Kidney glomerular epithelial cell (primary cell): ENCODE measurements at regions not wholly inside any gene's neighbourhood (a gene's known extent, or its start where the extent isn't known, plus 50 kb on each side); places are given as distances from the start of the nearest gene placed in this dataset.
"Not testable (repeated sequence)": the region's sequence is repeated elsewhere in the genome, so short reads cannot be mapped to it uniquely, and the experiment has no call there.

Experiments
- DNase-seq: peaks from one replicate; lab custom pipeline; 2025; lab: John Stamatoyannopoulos, UW

DNA sequence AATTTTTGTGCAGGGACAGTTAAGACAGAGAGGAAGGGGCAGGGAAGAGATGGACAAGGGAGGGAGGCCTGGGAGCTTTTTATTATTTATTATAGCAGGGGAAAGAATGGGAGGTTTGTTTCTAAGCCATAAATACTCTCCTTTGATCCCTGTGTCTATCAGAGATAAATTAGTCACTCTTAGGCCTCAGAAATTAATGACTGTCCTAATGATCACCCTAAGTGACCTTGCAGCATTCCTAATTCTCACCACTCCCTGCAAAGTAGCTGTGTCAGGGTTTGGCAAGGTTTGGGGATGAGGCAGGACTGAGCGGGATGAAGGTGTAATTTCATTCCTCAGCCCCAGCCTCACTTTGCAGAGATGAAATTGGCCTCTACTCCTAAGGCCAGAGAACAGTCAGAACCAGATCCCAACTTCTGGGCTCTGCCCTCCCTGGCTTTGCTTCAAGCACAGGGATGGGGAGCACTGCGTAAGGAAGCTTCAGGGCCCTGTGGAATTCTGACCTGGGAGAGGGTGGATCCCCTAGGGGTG lies 95.0 kb downstream of the TMEM17 start:
- DNase-seq = no peak

- DNase-seq = no peak
Observed at GRCh38 chr2:62410015-62410453, 96.0 kb downstream of the TMEM17 start.

DNA sequence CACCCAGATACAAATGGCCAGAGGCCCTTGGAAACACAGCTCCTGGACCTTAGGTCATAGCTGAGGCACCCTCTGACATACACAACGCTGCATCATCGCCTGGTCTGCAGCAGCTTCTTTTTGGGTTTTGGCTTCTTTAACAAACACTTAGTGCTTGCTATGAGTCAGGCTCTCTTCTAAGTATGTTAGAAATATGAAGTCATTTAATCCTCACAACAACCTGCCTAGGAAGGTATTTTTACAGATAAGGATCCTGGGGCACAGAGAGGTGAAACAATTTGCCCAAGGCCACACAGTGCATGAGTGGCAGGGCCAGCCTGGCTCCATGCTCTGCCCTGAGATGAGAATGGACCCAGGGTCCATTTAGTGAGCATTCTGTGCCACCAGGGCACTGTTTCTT lies 96.6 kb downstream of the TMEM17 start:
- DNase-seq = no peak

- no peak for DNase-seq
Observed at GRCh38 chr2:62408241-62408677, 97.7 kb downstream of the TMEM17 start.

DNA sequence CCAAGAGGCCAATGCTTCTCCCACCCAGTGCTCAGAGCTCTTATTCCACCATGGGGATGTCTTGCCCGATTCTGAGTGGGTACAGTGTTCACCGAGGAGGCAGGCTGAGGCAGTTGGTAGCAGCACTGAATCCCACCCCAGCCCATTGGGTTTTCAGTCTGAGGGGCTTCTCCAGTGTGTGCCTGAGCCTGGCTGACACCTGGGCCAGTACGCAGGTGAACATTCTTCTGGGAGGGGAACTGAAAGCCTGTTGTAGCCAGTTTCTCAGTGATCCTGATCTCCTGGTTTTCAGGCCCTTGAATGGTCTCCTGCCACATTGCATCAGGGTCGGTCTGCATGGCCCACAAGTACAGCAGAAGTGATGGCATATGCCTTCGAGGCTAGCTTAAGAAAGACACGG lies 98.2 kb downstream of the TMEM17 start:
- no peak for DNase-seq

DNA sequence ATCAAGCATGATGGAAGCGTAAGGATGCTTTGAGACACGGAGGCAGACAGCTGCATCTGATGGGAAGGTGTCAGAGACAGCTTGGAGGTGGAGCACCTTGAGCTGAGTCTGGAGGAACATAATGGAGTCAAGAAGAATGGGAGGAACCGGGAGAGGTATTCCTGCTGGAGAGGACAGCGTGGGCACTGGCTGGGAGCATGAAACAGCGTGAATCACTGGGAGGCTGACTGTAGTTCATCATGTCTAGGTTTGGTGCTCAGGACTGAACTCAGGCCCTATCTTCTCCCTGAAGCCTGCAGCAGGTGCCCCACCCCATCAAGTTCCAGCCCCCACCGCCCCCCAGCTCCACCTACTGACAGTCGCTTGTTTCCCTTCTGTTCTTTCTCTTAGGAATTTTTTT lies 98.6 kb downstream of the TMEM17 start:
- DNase-seq = no peak

GRCh38 chr2:62406573-62407043 lies 99.4 kb downstream of the TMEM17 start:
- peak; percentile 85 for DNase-seq

GRCh38 chr2:62404913-62405312 lies 101.1 kb downstream of the TMEM17 start:
- DNase-seq = no peak

GRCh38 chr2:62402156-62402555 lies 103.8 kb downstream of the TMEM17 start:
- DNase-seq = no peak

DNA sequence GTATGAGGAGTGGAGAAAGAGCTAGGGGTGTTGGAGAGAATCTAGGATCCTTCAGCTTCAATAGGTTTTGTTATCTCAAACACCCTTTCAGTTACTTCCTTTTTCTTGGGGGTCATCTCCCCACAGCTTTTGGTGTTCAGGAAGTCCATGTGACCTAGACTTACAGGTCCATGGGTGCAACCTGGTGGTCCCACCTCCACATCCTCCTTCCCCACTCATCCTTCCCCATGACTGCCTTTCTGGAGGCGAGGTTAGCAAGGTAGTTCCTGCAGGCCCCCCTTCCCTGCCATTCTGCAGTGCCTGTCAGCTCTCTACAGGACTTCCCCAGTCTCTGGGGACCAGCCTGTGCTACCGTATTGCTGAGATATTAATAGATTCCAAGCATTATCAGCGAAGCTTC lies 107.6 kb downstream of the TMEM17 start:
- DNase-seq = no peak

DNA sequence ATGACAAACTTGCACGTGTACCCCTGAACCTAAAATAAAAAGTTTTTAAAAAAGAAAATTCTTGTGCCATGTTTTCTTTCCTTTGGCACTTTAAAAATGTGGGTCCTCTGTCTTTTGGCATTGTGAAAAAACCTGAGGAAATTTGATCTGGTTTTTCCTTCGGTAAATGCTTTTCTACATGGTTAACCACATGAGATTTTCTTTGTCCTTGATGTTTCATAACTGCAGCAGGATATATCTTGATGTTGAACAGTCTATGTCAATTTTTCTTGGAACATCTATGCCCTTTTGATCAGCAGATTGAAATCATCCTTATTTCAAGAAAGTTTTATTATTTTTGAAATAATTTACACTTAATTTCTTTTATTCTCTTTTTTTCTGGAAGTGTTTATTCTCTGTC lies 109.1 kb downstream of the TMEM17 start:
- no peak for DNase-seq

GRCh38 chr2:62393293-62393692 lies 112.7 kb downstream of the TMEM17 start:
- DNase-seq = no peak

DNA sequence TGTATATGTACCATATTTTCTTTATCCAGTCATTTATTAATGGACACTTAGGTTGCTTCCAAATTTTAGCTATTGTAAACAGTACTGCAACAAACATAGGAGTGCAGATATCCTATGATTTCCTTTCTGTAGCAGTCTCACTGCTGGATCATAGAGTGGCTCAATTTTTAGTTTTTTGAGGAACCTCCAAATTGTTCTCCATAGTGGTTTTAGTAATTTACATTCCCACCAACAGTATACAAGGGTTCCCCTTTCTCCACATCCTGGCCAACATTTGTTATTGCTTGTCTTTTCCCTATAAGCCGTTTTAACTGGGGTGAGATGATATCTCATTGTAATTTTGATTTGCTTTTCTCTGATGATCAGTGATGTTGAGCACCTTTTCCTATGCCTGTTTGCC lies 114.3 kb downstream of the TMEM17 start:
- no peak for DNase-seq

DNA sequence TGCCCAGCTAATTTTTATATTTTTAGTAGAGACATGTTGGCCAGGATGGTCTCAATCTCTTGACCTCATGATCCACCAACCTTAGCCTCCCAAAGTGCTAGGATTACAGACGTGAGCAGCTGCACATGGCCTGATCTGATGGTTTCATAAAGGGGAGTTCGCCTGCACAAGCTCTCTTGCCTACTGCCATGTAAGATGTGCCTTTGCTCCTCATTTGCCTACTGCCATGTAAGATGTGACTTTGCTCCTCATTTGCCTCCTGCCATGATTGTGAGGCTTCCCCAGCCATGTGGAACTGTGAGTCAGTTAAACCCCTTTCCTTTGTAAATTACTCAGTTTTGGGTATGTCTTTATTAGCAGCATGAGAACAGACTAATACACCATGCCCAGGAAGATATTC lies 119.6 kb downstream of the TMEM17 start:
- DNase-seq = not testable (repeated sequence)

GRCh38 chr2:62383846-62384245 lies 122.1 kb downstream of the TMEM17 start:
- no peak for DNase-seq

- DNase-seq = peak; percentile 82
Observed at GRCh38 chr2:62382757-62383156, 123.2 kb downstream of the TMEM17 start.

- DNase-seq = no peak
Observed at GRCh38 chr2:62382122-62382521, 123.9 kb downstream of the TMEM17 start.

GRCh38 chr2:62381656-62382055 lies 124.3 kb downstream of the TMEM17 start:
- DNase-seq = no peak

DNA sequence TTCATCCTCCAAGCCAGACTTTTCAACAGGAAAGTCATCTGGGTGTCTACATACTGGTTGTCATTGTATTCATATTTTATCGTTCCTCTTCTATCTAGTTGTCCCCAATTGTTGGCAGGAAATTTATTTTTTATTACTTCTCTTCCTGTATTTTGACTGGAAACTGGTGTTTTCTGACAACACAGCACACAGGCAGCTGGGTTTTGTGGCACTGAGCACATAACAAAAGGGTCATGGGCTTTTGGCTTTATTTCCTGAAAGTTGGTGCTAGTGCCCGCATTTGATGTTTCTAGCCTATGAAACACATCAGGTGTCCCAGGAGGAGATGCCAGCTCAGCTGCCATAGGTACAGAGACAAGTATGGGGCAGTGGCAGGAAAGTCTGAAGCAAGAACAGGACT lies 126.4 kb downstream of the TMEM17 start:
- no peak for DNase-seq

DNA sequence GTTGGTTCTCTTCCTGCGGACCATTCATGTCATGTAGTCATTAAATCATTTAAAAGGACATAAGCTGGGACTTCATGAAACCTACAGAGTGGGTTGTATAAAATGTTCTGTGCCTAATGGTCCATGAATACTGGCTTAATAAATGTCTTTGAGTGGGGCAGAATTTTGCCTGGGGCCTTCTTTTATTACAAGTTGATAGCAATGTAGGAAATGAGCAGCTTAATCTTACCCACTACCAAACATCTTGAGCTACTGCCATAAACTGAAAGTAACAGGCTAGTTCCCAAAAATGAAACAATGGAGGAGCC lies 130.9 kb downstream of the TMEM17 start:
- DNase-seq = no peak

DNA sequence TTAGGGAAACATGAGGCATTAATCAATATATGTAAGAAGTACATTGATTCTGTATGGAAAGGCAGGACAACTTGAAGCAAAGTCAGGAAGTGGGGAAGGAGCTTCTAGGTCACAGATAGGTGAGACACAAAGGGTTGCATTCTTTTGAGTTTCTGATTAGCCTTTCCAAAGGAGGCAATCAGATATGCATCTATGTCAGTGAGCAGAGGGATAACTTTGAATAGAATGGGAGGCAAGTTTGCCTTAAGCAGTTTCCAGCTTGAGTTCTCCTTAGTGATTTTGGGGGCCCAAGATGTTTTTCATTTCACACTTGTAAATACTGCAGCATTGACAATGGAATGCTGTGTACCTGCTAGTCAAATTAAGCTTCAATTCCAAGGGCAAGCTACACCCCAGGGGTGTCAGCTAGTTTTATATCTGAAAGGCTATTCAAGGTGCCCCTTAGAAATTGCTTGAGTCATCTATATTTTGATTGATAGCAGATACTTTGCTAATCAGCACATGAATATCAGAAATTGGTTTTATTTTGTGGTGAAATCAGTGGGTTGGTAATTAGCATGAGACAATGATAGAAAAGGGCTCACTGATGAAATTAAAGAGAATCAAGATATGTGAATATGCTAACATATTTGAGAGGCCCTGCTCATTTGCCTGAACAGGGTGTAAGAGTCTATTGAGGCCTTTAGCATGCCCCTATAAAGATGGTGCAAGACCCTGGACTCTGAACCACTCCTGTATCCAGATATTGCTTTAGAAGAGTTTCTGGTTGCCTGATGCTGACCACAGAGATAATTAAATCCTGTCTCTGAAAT lies 131.5 kb downstream of the TMEM17 start:
- DNase-seq = no peak

GRCh38 chr2:62372824-62373223 lies 133.2 kb downstream of the TMEM17 start:
- DNase-seq = no peak

DNA sequence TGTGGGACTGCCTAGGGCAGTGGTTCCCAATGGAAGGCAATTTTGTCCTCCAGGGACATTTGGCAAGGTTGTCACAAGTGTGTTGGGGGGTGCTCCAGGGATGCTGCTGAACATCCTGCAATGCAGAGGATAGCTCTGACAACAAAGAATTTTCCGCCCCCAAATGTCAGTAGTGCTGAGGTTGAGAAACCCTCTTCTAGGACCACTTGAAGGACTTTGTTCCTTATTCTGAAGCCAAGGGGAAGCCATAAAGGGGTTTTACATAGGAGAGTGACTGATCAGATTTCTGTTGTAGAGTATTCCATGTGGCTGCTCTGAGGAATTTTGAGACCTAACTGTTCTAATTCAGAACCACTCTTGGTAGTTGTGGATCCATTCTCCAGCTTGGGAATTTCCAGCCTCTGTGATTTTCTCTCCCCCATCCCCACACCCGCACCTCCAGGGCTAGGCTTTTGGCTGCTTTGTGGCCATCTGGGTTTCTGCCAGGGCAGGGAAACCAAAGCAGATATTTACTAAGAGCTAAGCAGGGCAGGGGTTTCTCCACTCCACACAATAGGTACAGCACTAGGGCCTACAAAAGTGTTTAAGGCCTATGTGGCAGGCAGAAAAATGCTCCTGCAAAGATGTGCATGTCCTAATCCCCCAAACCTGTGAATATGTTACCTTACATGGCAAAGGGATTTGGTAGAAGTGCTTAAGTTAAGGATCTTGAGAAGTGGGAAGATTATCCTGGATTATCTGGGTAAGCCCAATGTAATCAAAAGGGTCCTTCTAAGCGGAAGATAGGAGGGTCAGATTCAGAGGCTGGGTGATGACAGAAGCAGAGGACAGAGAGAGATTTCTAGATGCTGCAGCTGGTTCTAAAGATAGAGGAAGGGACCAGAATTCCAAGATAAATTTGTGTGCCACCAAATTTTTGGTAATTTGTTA lies 135.4 kb downstream of the TMEM17 start:
- DNase-seq = no peak
